ENCODE measurements at regions not wholly inside any gene's neighbourhood (a gene's known extent, or its start where the extent isn't known, plus 50 kb on each side); places are given as distances from the start of the nearest gene placed in this dataset.

GRCh38 chr9:28365728-28366127 lies 792.4 kb upstream of the C9orf72 start:
- TF ChIP-seq, protein P1, sequence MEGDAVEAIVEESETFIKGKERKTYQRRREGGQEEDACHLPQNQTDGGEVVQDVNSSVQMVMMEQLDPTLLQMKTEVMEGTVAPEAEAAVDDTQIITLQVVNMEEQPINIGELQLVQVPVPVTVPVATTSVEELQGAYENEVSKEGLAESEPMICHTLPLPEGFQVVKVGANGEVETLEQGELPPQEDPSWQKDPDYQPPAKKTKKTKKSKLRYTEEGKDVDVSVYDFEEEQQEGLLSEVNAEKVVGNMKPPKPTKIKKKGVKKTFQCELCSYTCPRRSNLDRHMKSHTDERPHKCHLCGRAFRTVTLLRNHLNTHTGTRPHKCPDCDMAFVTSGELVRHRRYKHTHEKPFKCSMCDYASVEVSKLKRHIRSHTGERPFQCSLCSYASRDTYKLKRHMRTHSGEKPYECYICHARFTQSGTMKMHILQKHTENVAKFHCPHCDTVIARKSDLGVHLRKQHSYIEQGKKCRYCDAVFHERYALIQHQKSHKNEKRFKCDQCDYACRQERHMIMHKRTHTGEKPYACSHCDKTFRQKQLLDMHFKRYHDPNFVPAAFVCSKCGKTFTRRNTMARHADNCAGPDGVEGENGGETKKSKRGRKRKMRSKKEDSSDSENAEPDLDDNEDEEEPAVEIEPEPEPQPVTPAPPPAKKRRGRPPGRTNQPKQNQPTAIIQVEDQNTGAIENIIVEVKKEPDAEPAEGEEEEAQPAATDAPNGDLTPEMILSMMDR (conservative IDR thresholded peaks at IDR 0.05), result no peak
- no peak for TF ChIP-seq EZH2 (IDR thresholded peaks at IDR 0.05; ENCODE audit: low read depth)

Measured in PC-9 (cell line).